H1 (cell line): ENCODE measurements at regions not wholly inside any gene's neighbourhood (a gene's known extent, or its start where the extent isn't known, plus 50 kb on each side); places are given as distances from the start of the nearest gene placed in this dataset.

Experiments
- CTCF ChIA-PET: fragments of 300-600 bp; sonication (Branson Sonifier 250); formaldehyde crosslinking; loops from one replicate; lab custom pipeline; 2021; ENCODE audit not compliant: partially characterized antibody; lab: Charles Lee
- POLR2A ChIA-PET: fragments of 300-600 bp; sonication (Branson Sonifier 250); formaldehyde crosslinking; loops from one replicate; lab custom pipeline; 2021; ENCODE audit warnings: inconsistent platforms; ENCODE audit not compliant: partially characterized antibody; lab: Charles Lee
- DNase-seq, 2 experiments: peaks; one replicate each; pipeline versions ENCODE4 v3.0.0 to v3.0.0-alpha.2; 2010 to 2022; ENCODE audit warnings: low spot score in 2 of 2, low read depth in 1 of 2, mixed read lengths in 1 of 2
- FAIRE-seq: peaks from 2 replicates; lab custom pipeline; 2011; peaks lifted over from hg19 to GRCh38; lab: Jason Lieb, UNC
- H2AFZ ChIP-seq: 2 replicates; pipeline ENCODE4 v1.8.1; 2012; ENCODE audit warnings: low read length, inconsistent platforms
- H2AK5ac ChIP-seq: 2 replicates; pipeline ENCODE4 v1.6.1; 2013; ENCODE audit warnings: low read depth, low read length
- H2BK120ac ChIP-seq: replicated peaks from 2 replicates; pipeline ENCODE3; 2013; ENCODE audit warnings: low read depth, low read length, inconsistent platforms
- H2BK12ac ChIP-seq: 2 replicates; pipeline ENCODE4 v1.6.1; 2013; ENCODE audit warnings: low read depth, low read length
- H2BK15ac ChIP-seq: 2 replicates; pipeline ENCODE4 v1.6.1; 2013; ENCODE audit warnings: low read length
- H2BK20ac ChIP-seq: 2 replicates; pipeline ENCODE4 v1.6.1; 2013; ENCODE audit warnings: low read length
- H2BK5ac ChIP-seq: 2 replicates; pipeline ENCODE4 v1.6.1; 2013; ENCODE audit warnings: low read depth, low read length
- H3K14ac ChIP-seq: 2 replicates; pipeline ENCODE4 v1.6.1; 2013; ENCODE audit warnings: inconsistent platforms; ENCODE audit not compliant: insufficient read length
- H3K18ac ChIP-seq: 2 replicates; pipeline ENCODE4 v1.6.1; 2013; ENCODE audit warnings: low read length; ENCODE audit errors: extremely low read depth
- H3K23ac ChIP-seq: 2 replicates; pipeline ENCODE4 v1.6.1; 2013; ENCODE audit warnings: inconsistent platforms; ENCODE audit not compliant: insufficient read length
- H3K23me2 ChIP-seq: 2 replicates; pipeline ENCODE4 v1.6.1; 2013; ENCODE audit warnings: low read depth, low read length
- H3K27ac ChIP-seq: 2 replicates; pipeline ENCODE4 v1.6.1; 2011; ENCODE audit warnings: low read depth, low read length, inconsistent platforms
- H3K27me3 ChIP-seq, 4 experiments: replicated peaks in 1 of 4; 1 replicate in 1 of 4; 2 replicates in 3 of 4; pipeline versions ENCODE4 v1.6.1 to v1.8.1; 2011 to 2013; ENCODE audit warnings: low read length in 3 of 4, mild to moderate bottlenecking in 3 of 4, inconsistent platforms in 2 of 4, mixed read lengths in 2 of 4, moderate library complexity in 1 of 4; ENCODE audit not compliant: control insufficient read depth in 3 of 4, insufficient read depth in 3 of 4; ENCODE audit errors: extremely low read depth in 1 of 4
- H3K36me3 ChIP-seq, 4 experiments: 2 replicates each; pipeline versions ENCODE4 v1.6.1 to v1.8.1; 2011 to 2013; ENCODE audit warnings: mild to moderate bottlenecking in 4 of 4, low read length in 3 of 4, moderate library complexity in 2 of 4, control low read depth in 1 of 4, inconsistent platforms in 1 of 4; ENCODE audit not compliant: insufficient read depth in 4 of 4, control insufficient read depth in 2 of 4
- H3K4ac ChIP-seq: replicated peaks from 2 replicates; pipeline ENCODE3; 2013; ENCODE audit warnings: low read length, low read depth, mixed read lengths, inconsistent platforms; ENCODE audit not compliant: insufficient read length
- H3K4me1 ChIP-seq, 4 experiments: replicated peaks in 1 of 4; 1 replicate in 1 of 4; 2 replicates in 3 of 4; pipeline versions ENCODE4 v1.6.1 to v1.8.1; 2011 to 2013; ENCODE audit warnings: low read length in 3 of 4, inconsistent platforms in 2 of 4, mixed read lengths in 1 of 4; ENCODE audit not compliant: insufficient read depth in 4 of 4, control insufficient read depth in 3 of 4
- H3K4me2 ChIP-seq, 2 experiments: 2 replicates each; pipeline versions ENCODE4 v1.6.1 to v1.8.1; 2011 to 2013; ENCODE audit warnings: low read depth in 2 of 2, low read length in 2 of 2, control low read depth in 1 of 2, inconsistent platforms in 1 of 2, mild to moderate bottlenecking in 1 of 2; ENCODE audit not compliant: insufficient read depth in 1 of 2
- H3K4me3 ChIP-seq, 4 experiments: fragments of 200-600, 300-600 bp in 1 of 4; sonication (generic), shearing (Covaris generic), sonication (Bioruptor Twin) in 1 of 4; 2 replicates each; pipeline versions ENCODE4 v1.5.1 to v1.8.1; 2011 to 2016; ENCODE audit warnings: low read length in 4 of 4, low read depth in 3 of 4, control low read depth in 2 of 4, inconsistent platforms in 2 of 4, mild to moderate bottlenecking in 2 of 4, mixed read lengths in 1 of 4, moderate library complexity in 1 of 4; ENCODE audit not compliant: insufficient read depth in 2 of 4; ENCODE audit errors: extremely low read depth in 1 of 4
- H3K56ac ChIP-seq: replicated peaks from 2 replicates; pipeline ENCODE3; 2013; ENCODE audit warnings: low read depth, mild to moderate bottlenecking, mixed read lengths, low read length, inconsistent platforms; ENCODE audit not compliant: insufficient read length
- H3K79me1 ChIP-seq: 2 replicates; pipeline ENCODE4 v1.6.1; 2013; ENCODE audit warnings: low read depth, low read length, control low read depth
- H3K79me2 ChIP-seq, 2 experiments: 2 replicates each; pipeline versions ENCODE4 v1.6.1 to v1.8.1; 2012 to 2013; ENCODE audit warnings: low read length in 2 of 2, mild to moderate bottlenecking in 2 of 2, inconsistent platforms in 1 of 2; ENCODE audit not compliant: insufficient read depth in 2 of 2, control insufficient read depth in 1 of 2
- H3K9ac ChIP-seq, 4 experiments: replicated peaks in 1 of 4; 1 replicate in 1 of 4; 2 replicates in 3 of 4; pipeline versions ENCODE4 v1.6.1 to v1.8.1; 2011 to 2013; ENCODE audit warnings: low read depth in 3 of 4, low read length in 3 of 4, control low read depth in 2 of 4, mild to moderate bottlenecking in 2 of 4, moderate library complexity in 2 of 4, inconsistent platforms in 1 of 4; ENCODE audit errors: extremely low read depth in 1 of 4
- H3K9me3 ChIP-seq, 2 experiments: 2 replicates each; pipeline versions ENCODE4 v1.6.1 to v1.8.1; 2012 to 2013; ENCODE audit warnings: mild to moderate bottlenecking in 2 of 2, moderate library complexity in 2 of 2, control low read depth in 1 of 2, inconsistent platforms in 1 of 2, low read depth in 1 of 2, low read length in 1 of 2, mixed read lengths in 1 of 2; ENCODE audit not compliant: insufficient read depth in 2 of 2
- H4K20me1 ChIP-seq, 2 experiments: replicated peaks in 1 of 2; 2 replicates each; pipeline versions ENCODE3 to v1.8.1; 2011 to 2013; ENCODE audit warnings: inconsistent platforms in 2 of 2, low read length in 2 of 2, mild to moderate bottlenecking in 1 of 2; ENCODE audit not compliant: insufficient read depth in 2 of 2, control insufficient read depth in 1 of 2
- H4K5ac ChIP-seq: 2 replicates; pipeline ENCODE4 v1.6.1; 2013; ENCODE audit warnings: low read length, low read depth, mixed read lengths, inconsistent platforms; ENCODE audit not compliant: insufficient read length
- H4K8ac ChIP-seq: 2 replicates; pipeline ENCODE4 v1.8.0; 2013; ENCODE audit warnings: mild to moderate bottlenecking, moderate library complexity, low read length, inconsistent platforms; ENCODE audit not compliant: insufficient read depth; ENCODE audit errors: extremely low read depth
- H4K91ac ChIP-seq: replicated peaks from 2 replicates; pipeline ENCODE3; 2013; ENCODE audit warnings: low read length, mixed read lengths, inconsistent platforms; ENCODE audit not compliant: insufficient read length
- ATF3 ChIP-seq: IDR thresholded peaks from 2 replicates; pipeline ENCODE4 v1.6.1; 2011; ENCODE audit warnings: low read depth, mild to moderate bottlenecking, low read length; ENCODE audit not compliant: insufficient read depth
- EZH2 ChIP-seq: fragments of 200-600 bp; sonication (generic); IDR thresholded peaks from 2 replicates; pipeline ENCODE4 v1.7.1; 2012; ENCODE audit warnings: low read depth, mild to moderate bottlenecking, moderate library complexity, low read length, inconsistent platforms; ENCODE audit not compliant: severe bottlenecking
- MAFK ChIP-seq: IDR thresholded peaks from 2 replicates; pipeline ENCODE4 v1.6.1; 2012; ENCODE audit warnings: low read depth, mild to moderate bottlenecking, improper control_type of control experiment, low read length
- MAX ChIP-seq: IDR thresholded peaks from 2 replicates; pipeline ENCODE4 v1.6.1; 2012; ENCODE audit warnings: inconsistent platforms
- PHF8 ChIP-seq: fragments of 200-600 bp; sonication (generic); conservative IDR thresholded peaks from 2 replicates; pipeline ENCODE4 v1.7.1; 2012; ENCODE audit warnings: low read depth, mild to moderate bottlenecking, inconsistent platforms, low read length, moderate library complexity
- SAP30 ChIP-seq: fragments of 300-600 bp; sonication (generic); IDR thresholded peaks from 2 replicates; pipeline ENCODE4 v1.7.1; 2012; ENCODE audit warnings: low read length, moderate library complexity, mild to moderate bottlenecking, inconsistent platforms; ENCODE audit not compliant: insufficient read depth, insufficient replicate concordance
- SIN3A ChIP-seq, 2 experiments: IDR thresholded peaks in 1 of 2; conservative IDR thresholded peaks in 1 of 2; 2 replicates each; pipeline ENCODE4 v1.6.1; 2011 to 2012; ENCODE audit warnings: low read length in 2 of 2, improper control_type of control experiment in 1 of 2, low read depth in 1 of 2, mild to moderate bottlenecking in 1 of 2
- WGBS, 2 experiments: shearing (Covaris generic) in 1 of 2; methylation state at CpG; one replicate each; pipeline versions ENCODE4 v1.1.6 to v1.1.7; 2013 to 2015; ENCODE audit warnings: low lambda C conversion rate in 2 of 2, mixed read lengths in 2 of 2, inconsistent platforms in 1 of 2, low coverage in 1 of 2, missing lambda C conversion rate in 1 of 2; ENCODE audit not compliant: insufficient replicate concordance in 2 of 2, insufficient coverage in 1 of 2, insufficient read length in 1 of 2; ENCODE audit errors: extremely low coverage in 1 of 2, missing lambda C conversion rate in 1 of 2; 5-methylcytosine and 5-hydroxymethylcytosine counted together

DNA sequence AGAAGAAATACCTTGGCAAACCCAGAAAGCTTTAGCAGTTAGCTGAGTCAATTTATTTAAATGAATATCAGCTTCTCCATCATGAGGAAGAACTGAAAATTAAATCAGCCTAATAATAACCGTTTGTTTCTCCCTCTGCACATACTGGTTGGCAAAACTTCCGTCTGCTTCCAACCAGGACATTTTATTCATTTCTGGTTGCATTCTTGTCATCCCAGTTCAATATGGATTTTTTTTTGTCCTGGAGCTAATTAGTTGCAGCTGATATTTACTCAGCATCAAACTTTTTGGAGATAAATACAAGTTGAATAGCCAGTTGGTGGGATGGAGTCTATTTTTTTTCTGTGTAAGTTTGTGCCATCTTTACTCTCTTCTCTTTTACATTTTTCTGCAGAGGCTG lies 126.5 kb upstream of the GDNF start:
- Histone ChIP-seq H2BK120ac (no peak overlapping the region), H3K4me3 (no peak overlapping the region), H3K4me1 (no peaks in the 10 kb centered on the region), H3K4me2 (no peak overlapping the region), H4K8ac (no peak overlapping the region), H4K5ac (no peak overlapping the region), H2BK5ac (no peak overlapping the region), H3K27ac (no peak overlapping the region), H2BK15ac (no peak overlapping the region), H3K9me3 (no peaks in the 10 kb centered on the region), H2AK5ac (no peak overlapping the region), H3K36me3 (no peaks in the 10 kb centered on the region), H2BK12ac (no peak overlapping the region), H3K4ac (no peak overlapping the region), H4K91ac (no peak overlapping the region), H3K27me3 (no peaks in the 10 kb centered on the region), H3K79me1 (no peaks in the 10 kb centered on the region), H3K18ac (no peak overlapping the region), H3K23me2 (no peaks in the 10 kb centered on the region), H3K14ac (no peak overlapping the region), H3K79me2 (no peaks in the 10 kb centered on the region), H2AFZ (no peak overlapping the region), H3K9ac (no peak overlapping the region), H2BK20ac (no peak overlapping the region), H3K56ac (no peak overlapping the region), H4K20me1 (no peaks in the 10 kb centered on the region), H3K23ac (no peak overlapping the region)
- WGBS, 2 experiments: 97% methylated on average over 2 of the region's 2 CpGs; no CpG with 5 or more reads in 1 of the 2 experiments
- FAIRE-seq: no peak
- no peak for DNase-seq
- ChIA-PET CTCF (interaction anchor here (1.5 to 1.8 kb wide), 2 partner anchors 9 to 226 kb away, joined by 3 to 5 read pairs; no protein-coding TSS in a partner anchor), POLR2A (interaction anchor here (0.7 kb wide), 1 partner anchor 33 kb away, joined by 3 read pairs; no protein-coding TSS in a partner anchor)
- no peak for TF ChIP-seq EZH2
- TF ChIP-seq ATF3: no peak
- no peak for TF ChIP-seq MAFK
- TF ChIP-seq SAP30: no peak
- TF ChIP-seq MAX: no peak
- no peak for TF ChIP-seq SIN3A (conservative IDR thresholded peaks at IDR 0.05 in 1 of 2, IDR thresholded peaks at IDR 0.05 in 1 of 2; ENCODE audit: low read depth in 1 of 2, low read length in 2 of 2)
- no peak for TF ChIP-seq PHF8
